ENCODE measurements at regions not wholly inside any gene's neighbourhood (a gene's known extent, or its start where the extent isn't known, plus 50 kb on each side); places are given as distances from the start of the nearest gene placed in this dataset.

DNA sequence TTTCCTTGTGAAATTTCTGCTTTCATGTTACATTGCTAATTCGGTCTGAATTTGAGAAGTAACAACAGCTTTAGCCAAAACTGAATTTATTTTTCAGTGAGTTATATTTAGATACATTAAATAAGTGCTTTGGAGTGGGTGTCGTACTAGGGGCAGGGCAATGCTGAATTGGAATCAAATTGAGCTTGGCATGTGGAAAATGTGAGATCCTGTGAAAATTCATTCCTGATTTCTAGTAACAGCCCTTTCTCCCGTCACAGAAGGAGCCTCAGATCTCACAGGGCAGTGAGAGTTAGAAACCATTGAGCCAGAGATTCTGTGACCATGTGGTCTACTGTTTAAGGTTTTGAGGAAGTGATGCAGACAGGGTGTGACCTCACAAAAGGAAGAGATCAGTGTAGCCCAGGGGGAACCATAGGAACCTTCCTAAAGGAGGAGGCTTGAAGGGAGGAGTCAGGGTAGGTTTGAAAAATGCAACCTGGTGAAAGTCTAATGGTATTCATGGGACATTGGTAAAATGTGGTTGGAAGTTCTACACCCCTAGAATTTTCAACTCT, 1136.8 kb downstream of the AACS start:
- H3K9me3 Mint-ChIP-seq (ENCODE audit: low read depth), result no peaks in the 10 kb centered on the region
- H3K27me3 Mint-ChIP-seq, result peaks cover 30% of the 10 kb centered on the region
- H3K4me3 Mint-ChIP-seq (ENCODE audit: low read depth), result no peak overlapping the region
- no peaks in the 10 kb centered on the region for H3K4me1 Mint-ChIP-seq (ENCODE audit: low read depth)
- H3K27ac Mint-ChIP-seq, result no peak overlapping the region
- DNase-seq (ENCODE audit: low spot score, unreplicated experiment), result no peak
- H3K36me3 Mint-ChIP-seq (ENCODE audit: insufficient read depth), result no peaks in the 10 kb centered on the region
- TF ChIP-seq, protein P1, sequence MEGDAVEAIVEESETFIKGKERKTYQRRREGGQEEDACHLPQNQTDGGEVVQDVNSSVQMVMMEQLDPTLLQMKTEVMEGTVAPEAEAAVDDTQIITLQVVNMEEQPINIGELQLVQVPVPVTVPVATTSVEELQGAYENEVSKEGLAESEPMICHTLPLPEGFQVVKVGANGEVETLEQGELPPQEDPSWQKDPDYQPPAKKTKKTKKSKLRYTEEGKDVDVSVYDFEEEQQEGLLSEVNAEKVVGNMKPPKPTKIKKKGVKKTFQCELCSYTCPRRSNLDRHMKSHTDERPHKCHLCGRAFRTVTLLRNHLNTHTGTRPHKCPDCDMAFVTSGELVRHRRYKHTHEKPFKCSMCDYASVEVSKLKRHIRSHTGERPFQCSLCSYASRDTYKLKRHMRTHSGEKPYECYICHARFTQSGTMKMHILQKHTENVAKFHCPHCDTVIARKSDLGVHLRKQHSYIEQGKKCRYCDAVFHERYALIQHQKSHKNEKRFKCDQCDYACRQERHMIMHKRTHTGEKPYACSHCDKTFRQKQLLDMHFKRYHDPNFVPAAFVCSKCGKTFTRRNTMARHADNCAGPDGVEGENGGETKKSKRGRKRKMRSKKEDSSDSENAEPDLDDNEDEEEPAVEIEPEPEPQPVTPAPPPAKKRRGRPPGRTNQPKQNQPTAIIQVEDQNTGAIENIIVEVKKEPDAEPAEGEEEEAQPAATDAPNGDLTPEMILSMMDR (IDR thresholded peaks at IDR 0.05; ENCODE audit: unreplicated experiment), result no peak

DNA sequence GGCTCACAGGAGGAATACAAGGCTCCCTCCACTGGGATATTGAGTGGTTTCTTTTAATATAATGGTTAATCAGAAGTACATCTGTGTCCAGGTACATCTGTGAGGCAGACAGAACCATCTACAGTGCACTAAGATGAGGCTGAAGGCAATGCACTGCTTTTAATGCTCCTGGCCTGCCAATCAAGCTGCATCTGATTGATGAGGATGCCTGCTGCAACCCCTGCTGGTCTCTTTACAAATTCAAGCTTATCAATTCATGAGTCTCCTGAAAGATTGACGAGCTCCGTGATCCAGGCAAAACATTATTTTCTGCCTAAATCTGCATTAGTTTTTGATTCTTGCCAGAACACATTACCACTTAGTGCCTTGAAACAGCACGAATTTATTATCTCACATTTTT, 1139.1 kb downstream of the AACS start:
- H3K4me3 Mint-ChIP-seq (ENCODE audit: low read depth), result no peak overlapping the region

DNA sequence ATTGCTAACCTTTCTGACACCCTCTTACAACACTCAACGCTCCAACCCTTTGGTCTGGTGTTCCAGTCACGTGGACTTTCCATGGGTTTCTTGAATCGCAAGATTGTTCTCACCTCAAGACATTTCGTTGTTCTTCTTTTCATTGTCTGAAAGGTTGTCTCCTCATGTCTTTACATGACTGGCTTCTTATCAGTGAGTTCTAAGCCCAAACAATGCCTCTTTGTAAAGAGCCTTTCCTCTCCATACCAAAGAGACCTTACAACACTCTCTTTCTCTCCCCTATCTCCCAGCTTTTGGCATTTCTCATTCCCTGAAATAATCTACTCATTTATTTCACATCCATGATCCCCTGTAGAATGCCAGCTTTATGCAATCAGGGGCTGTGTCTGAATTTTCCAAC, 1144.8 kb downstream of the AACS start:
- DNase-seq (ENCODE audit: low spot score, unreplicated experiment), result no peak
- H3K4me1 Mint-ChIP-seq (ENCODE audit: low read depth), result peaks cover 28% of the 10 kb centered on the region
- peaks cover 7% of the 10 kb centered on the region for H3K27me3 Mint-ChIP-seq
- no peaks in the 10 kb centered on the region for H3K36me3 Mint-ChIP-seq (ENCODE audit: insufficient read depth)
- H3K9me3 Mint-ChIP-seq (ENCODE audit: low read depth), result peaks cover 5% of the 10 kb centered on the region
- TF ChIP-seq, protein P1 (IDR thresholded peaks at IDR 0.05; ENCODE audit: unreplicated experiment), result no peak
- no peak overlapping the region for H3K27ac Mint-ChIP-seq
- H3K4me3 Mint-ChIP-seq (ENCODE audit: low read depth), result no peak overlapping the region

More for the DNA sequence above, 1139.1 kb downstream of the AACS start:
- H3K27ac Mint-ChIP-seq, result no peak overlapping the region
- TF ChIP-seq, protein P1 (IDR thresholded peaks at IDR 0.05; ENCODE audit: unreplicated experiment), result no peak
- DNase-seq (ENCODE audit: low spot score, unreplicated experiment), result no peak
- H3K9me3 Mint-ChIP-seq (ENCODE audit: low read depth), result peaks cover 5% of the 10 kb centered on the region
- H3K27me3 Mint-ChIP-seq, result peaks cover 17% of the 10 kb centered on the region
- H3K4me1 Mint-ChIP-seq (ENCODE audit: low read depth), result no peaks in the 10 kb centered on the region
- H3K36me3 Mint-ChIP-seq (ENCODE audit: insufficient read depth), result no peaks in the 10 kb centered on the region

DNA sequence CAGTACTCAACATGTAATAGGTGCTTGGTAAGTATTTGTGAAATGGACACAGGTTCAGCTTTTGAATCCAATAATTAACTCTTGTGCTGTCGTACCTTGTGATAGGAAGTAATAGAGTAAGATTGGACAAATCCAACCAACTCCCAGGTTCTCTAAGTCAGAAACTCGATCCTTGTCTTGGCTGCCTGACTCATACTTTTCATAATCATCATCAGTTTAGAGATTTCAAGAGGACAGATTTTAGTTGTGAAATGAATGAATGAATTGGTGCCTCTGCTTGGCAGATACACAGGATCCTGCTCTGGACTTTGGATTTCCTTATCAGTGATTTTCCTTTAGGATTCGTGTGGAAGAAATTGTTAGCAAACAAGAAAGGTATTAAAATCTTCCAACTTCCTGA, 1145.2 kb downstream of the AACS start:
- peaks cover 28% of the 10 kb centered on the region for H3K4me1 Mint-ChIP-seq (ENCODE audit: low read depth)
- peaks cover 9% of the 10 kb centered on the region for H3K27me3 Mint-ChIP-seq
- TF ChIP-seq, protein P1 (IDR thresholded peaks at IDR 0.05; ENCODE audit: unreplicated experiment), result no peak
- H3K27ac Mint-ChIP-seq, result no peak overlapping the region
- H3K36me3 Mint-ChIP-seq (ENCODE audit: insufficient read depth), result no peaks in the 10 kb centered on the region
- no peak overlapping the region for H3K4me3 Mint-ChIP-seq (ENCODE audit: low read depth)
- H3K9me3 Mint-ChIP-seq (ENCODE audit: low read depth), result peaks cover 5% of the 10 kb centered on the region
- no peak for DNase-seq (ENCODE audit: low spot score, unreplicated experiment)

DNA sequence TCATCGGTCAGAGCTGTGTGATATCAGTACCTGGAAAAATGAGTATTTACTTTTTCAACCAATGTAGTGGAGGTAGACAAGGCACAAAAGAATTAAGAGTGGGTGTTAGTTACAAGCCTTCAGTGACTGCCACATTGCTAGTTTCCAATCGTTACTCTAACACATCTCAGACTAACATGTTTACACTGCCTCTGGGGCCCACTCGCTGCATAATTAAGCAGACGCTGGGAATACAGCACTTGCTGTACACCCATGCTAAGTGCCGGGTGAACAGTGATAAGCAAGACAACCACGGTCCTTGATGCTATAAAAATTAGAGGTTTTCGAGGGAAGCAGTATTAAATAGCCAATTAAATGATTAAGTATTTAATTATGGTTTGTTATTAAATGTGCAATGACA, 1147.6 kb downstream of the AACS start:
- DNase-seq (ENCODE audit: low spot score, unreplicated experiment), result no peak
- no peak overlapping the region for H3K4me3 Mint-ChIP-seq (ENCODE audit: low read depth)
- H3K27me3 Mint-ChIP-seq, result peaks cover 16% of the 10 kb centered on the region
- H3K36me3 Mint-ChIP-seq (ENCODE audit: insufficient read depth), result no peaks in the 10 kb centered on the region
- TF ChIP-seq, protein P1 (IDR thresholded peaks at IDR 0.05; ENCODE audit: unreplicated experiment), result no peak
- no peaks in the 10 kb centered on the region for H3K9me3 Mint-ChIP-seq (ENCODE audit: low read depth)
- peaks cover 28% of the 10 kb centered on the region for H3K4me1 Mint-ChIP-seq (ENCODE audit: low read depth)
- no peak overlapping the region for H3K27ac Mint-ChIP-seq

Data from progenitor cell of endocrine pancreas (in vitro differentiated cells).